Hepatocyte (in vitro differentiated cells): ENCODE measurements at regions not wholly inside any gene's neighbourhood (a gene's known extent, or its start where the extent isn't known, plus 50 kb on each side); places are given as distances from the start of the nearest gene placed in this dataset.
"Not testable (repeated sequence)": the region's sequence is repeated elsewhere in the genome, so short reads cannot be mapped to it uniquely, and the experiment has no call there.

Source experiments
- DNase-seq: peaks from one replicate; pipeline ENCODE4 v3.0.0-alpha.2; 2016; ENCODE audit warnings: low spot score
- H2AFZ ChIP-seq: fragments of 200-600 bp; sonication (generic); 2 replicates; pipeline ENCODE4 v1.6.0; 2016; ENCODE audit warnings: antibody characterized with exemption, mild to moderate bottlenecking
- H3K27ac ChIP-seq: fragments of 200-600 bp; sonication (generic); 2 replicates; pipeline ENCODE4 v1.5.1; 2016; ENCODE audit warnings: mild to moderate bottlenecking
- H3K27me3 ChIP-seq: fragments of 200-600 bp; sonication (generic); 2 replicates; pipeline ENCODE4 v1.6.1; 2016
- H3K36me3 ChIP-seq: fragments of 200-600 bp; sonication (generic); replicated peaks from 2 replicates; pipeline ENCODE4 v1.5.1; 2016; ENCODE audit warnings: low read depth; ENCODE audit not compliant: insufficient read depth
- H3K4me1 ChIP-seq: fragments of 200-600 bp; sonication (generic); 2 replicates; pipeline ENCODE4 v1.5.1; 2016; ENCODE audit warnings: mild to moderate bottlenecking, moderate library complexity; ENCODE audit not compliant: insufficient read depth
- H3K4me2 ChIP-seq: fragments of 200-600 bp; sonication (generic); 2 replicates; pipeline ENCODE4 v1.6.0; 2016
- H3K4me3 ChIP-seq: fragments of 200-600 bp; sonication (generic); 2 replicates; pipeline ENCODE4 v1.5.1; 2016; ENCODE audit warnings: mild to moderate bottlenecking
- H3K79me2 ChIP-seq: fragments of 200-600 bp; sonication (generic); 2 replicates; pipeline ENCODE4 v1.6.0; 2017; ENCODE audit warnings: mild to moderate bottlenecking
- H3K9me2 ChIP-seq: fragments of 200-600 bp; sonication (generic); replicated peaks from 2 replicates; pipeline ENCODE4 v1.6.0; 2017; ENCODE audit warnings: mild to moderate bottlenecking; ENCODE audit not compliant: insufficient read depth
- H3K9me3 ChIP-seq: fragments of 200-600 bp; sonication (generic); 2 replicates; pipeline ENCODE4 v1.5.1; 2016; ENCODE audit warnings: low read depth, mild to moderate bottlenecking
- H4K20me1 ChIP-seq: fragments of 200-600 bp; sonication (generic); 2 replicates; pipeline ENCODE4 v1.6.0; 2016; ENCODE audit warnings: mild to moderate bottlenecking; ENCODE audit not compliant: insufficient read depth, poor library complexity, severe bottlenecking
- CTCF ChIP-seq: fragments of 200-600 bp; sonication (generic); IDR thresholded peaks from 2 replicates; pipeline ENCODE4 v1.5.1; 2016; ENCODE audit warnings: antibody characterized with exemption, mild to moderate bottlenecking; ENCODE audit not compliant: poor library complexity
- EZH2 ChIP-seq: fragments of 200-600 bp; sonication (generic); IDR thresholded peaks from 2 replicates; pipeline ENCODE4 v1.6.1; 2016; ENCODE audit warnings: antibody characterized with exemption, mild to moderate bottlenecking, borderline replicate concordance
- EZH2phosphoT487 ChIP-seq: fragments of 200-600 bp; sonication (generic); IDR thresholded peaks from one replicate; pipeline ENCODE4 v1.6.1; 2018; ENCODE audit warnings: antibody characterized with exemption, mild to moderate bottlenecking, low read depth, moderate library complexity; ENCODE audit not compliant: unreplicated experiment, severe bottlenecking
- WGBS: methylation state at CpG from one replicate; pipeline ENCODE4 v1.1.6; 2016; ENCODE audit warnings: low lambda C conversion rate; ENCODE audit errors: missing lambda C conversion rate; 5-methylcytosine and 5-hydroxymethylcytosine counted together

- peak; percentile 2 for DNase-seq
- Histone ChIP-seq H3K9me2 (no peaks in the 10 kb centered on the region), H3K9me3 (no peaks in the 10 kb centered on the region), H2AFZ (no peak overlapping the region), H3K4me3 (no peak overlapping the region), H3K4me2 (no peak overlapping the region), H3K27me3 (no peaks in the 10 kb centered on the region), H3K27ac (no peak overlapping the region), H3K36me3 (no peaks in the 10 kb centered on the region), H4K20me1 (no peaks in the 10 kb centered on the region), H3K4me1 (no peaks in the 10 kb centered on the region), H3K79me2 (no peaks in the 10 kb centered on the region)
- whole genome bisulfite sequencing, result 71% methylated on average over 16 of the region's 29 CpGs
- TF ChIP-seq EZH2 (no peak), CTCF (no peak), EZH2phosphoT487 (no peak)
These were observed 580.0 kb upstream of the ZNF337 start for GRCh38 chr20:26276554-26277210.

- not testable (repeated sequence) for H3K4me1 ChIP-seq, H3K79me2 ChIP-seq, H4K20me1 ChIP-seq, H3K4me2 ChIP-seq, H3K36me3 ChIP-seq, H3K27me3 ChIP-seq, DNase-seq, H2AFZ ChIP-seq, H3K9me3 ChIP-seq, H3K9me2 ChIP-seq, H3K27ac ChIP-seq, H3K4me3 ChIP-seq
- WGBS, result 78% methylated on average over 3 of the region's 3 CpGs
These were observed 572.1 kb upstream of the ZNF337 start for GRCh38 chr20:26268762-26269161.

DNA sequence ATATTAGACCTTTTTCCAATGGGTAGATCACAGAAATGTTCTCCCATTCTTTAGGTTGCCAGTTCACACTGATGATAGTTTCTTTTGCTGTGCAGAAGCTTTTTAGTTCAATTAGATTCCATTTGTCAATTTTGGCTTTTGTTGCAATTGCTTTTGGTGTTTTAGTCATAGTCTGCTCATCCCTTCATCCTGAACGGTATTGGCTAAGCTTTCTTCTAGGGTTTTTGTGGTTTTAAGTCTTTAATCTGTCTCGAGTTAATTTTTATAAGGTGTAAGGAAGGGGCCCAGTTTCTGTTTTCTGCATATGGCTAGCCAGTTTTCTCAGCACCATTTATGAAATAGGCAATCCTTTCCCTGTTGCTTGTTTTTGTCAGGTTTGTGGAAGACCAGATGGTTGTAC lies 564.3 kb upstream of the ZNF337 start:
- not testable (repeated sequence) for H3K4me2 ChIP-seq, H3K27ac ChIP-seq, H3K4me3 ChIP-seq, H2AFZ ChIP-seq, H3K36me3 ChIP-seq, H3K27me3 ChIP-seq, H4K20me1 ChIP-seq, H3K9me2 ChIP-seq, H3K79me2 ChIP-seq, DNase-seq, H3K9me3 ChIP-seq, H3K4me1 ChIP-seq
- 65% methylated on average over 2 of the region's 2 CpGs for WGBS

- not testable (repeated sequence) for H3K27me3 ChIP-seq, H3K4me1 ChIP-seq, H3K9me2 ChIP-seq, H3K27ac ChIP-seq, H3K79me2 ChIP-seq, DNase-seq, H3K4me2 ChIP-seq, H3K4me3 ChIP-seq, H3K9me3 ChIP-seq, H3K36me3 ChIP-seq, H4K20me1 ChIP-seq, H2AFZ ChIP-seq
- WGBS, result 51% methylated on average over 8 of the region's 8 CpGs
These were observed 555.8 kb upstream of the ZNF337 start for GRCh38 chr20:26252311-26252975.

GRCh38 chr20:26251376-26251775 lies 554.7 kb upstream of the ZNF337 start:
- not testable (repeated sequence) for H3K4me2 ChIP-seq, H3K4me1 ChIP-seq, H3K9me3 ChIP-seq, H3K36me3 ChIP-seq, H3K27ac ChIP-seq, H3K9me2 ChIP-seq, H3K4me3 ChIP-seq, H3K79me2 ChIP-seq, H3K27me3 ChIP-seq, H4K20me1 ChIP-seq, H2AFZ ChIP-seq, DNase-seq
- WGBS, result 93% methylated on average over 29 of the region's 29 CpGs

- not testable (repeated sequence) for H3K79me2 ChIP-seq, H3K9me3 ChIP-seq, H3K36me3 ChIP-seq, H3K4me1 ChIP-seq, H3K4me2 ChIP-seq, H3K9me2 ChIP-seq, H3K4me3 ChIP-seq, DNase-seq, H2AFZ ChIP-seq, H3K27me3 ChIP-seq, H3K27ac ChIP-seq, H4K20me1 ChIP-seq
- WGBS, result 88% methylated on average over 26 of the region's 26 CpGs
These were observed 553.8 kb upstream of the ZNF337 start for GRCh38 chr20:26250249-26251114.
